ENCODE measurements at regions not wholly inside any gene's neighbourhood (a gene's known extent, or its start where the extent isn't known, plus 50 kb on each side); places are given as distances from the start of the nearest gene placed in this dataset.

DNA sequence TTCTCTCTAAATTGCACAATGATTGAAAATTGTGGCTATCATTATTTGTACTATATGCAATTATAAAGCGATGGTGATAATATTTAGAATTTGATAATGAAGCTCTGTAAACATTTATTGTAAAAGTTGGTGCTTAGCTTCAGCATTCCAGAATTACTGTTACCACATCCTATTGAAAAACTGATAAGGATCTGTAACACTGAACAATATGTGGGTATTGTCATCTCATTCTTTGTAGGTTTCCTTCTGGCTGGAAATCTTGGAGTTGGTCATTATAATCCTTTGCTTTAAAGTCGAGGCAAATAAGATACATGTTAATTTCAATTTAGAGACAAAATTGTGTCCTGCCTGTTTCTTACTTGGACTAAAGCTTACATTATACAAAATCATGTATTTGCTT lies 323.4 kb upstream of the GOLIM4 start:
- no peak for TF ChIP-seq EP300 (IDR thresholded peaks at IDR 0.05; ENCODE audit: borderline replicate concordance)
- TF ChIP-seq, protein P1, sequence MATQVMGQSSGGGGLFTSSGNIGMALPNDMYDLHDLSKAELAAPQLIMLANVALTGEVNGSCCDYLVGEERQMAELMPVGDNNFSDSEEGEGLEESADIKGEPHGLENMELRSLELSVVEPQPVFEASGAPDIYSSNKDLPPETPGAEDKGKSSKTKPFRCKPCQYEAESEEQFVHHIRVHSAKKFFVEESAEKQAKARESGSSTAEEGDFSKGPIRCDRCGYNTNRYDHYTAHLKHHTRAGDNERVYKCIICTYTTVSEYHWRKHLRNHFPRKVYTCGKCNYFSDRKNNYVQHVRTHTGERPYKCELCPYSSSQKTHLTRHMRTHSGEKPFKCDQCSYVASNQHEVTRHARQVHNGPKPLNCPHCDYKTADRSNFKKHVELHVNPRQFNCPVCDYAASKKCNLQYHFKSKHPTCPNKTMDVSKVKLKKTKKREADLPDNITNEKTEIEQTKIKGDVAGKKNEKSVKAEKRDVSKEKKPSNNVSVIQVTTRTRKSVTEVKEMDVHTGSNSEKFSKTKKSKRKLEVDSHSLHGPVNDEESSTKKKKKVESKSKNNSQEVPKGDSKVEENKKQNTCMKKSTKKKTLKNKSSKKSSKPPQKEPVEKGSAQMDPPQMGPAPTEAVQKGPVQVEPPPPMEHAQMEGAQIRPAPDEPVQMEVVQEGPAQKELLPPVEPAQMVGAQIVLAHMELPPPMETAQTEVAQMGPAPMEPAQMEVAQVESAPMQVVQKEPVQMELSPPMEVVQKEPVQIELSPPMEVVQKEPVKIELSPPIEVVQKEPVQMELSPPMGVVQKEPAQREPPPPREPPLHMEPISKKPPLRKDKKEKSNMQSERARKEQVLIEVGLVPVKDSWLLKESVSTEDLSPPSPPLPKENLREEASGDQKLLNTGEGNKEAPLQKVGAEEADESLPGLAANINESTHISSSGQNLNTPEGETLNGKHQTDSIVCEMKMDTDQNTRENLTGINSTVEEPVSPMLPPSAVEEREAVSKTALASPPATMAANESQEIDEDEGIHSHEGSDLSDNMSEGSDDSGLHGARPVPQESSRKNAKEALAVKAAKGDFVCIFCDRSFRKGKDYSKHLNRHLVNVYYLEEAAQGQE (IDR thresholded peaks at IDR 0.05; ENCODE audit: low read depth): no peak
- TF ChIP-seq FOXM1 (IDR thresholded peaks at IDR 0.05; ENCODE audit: borderline replicate concordance, low read depth): no peak
- no peak for TF ChIP-seq CREB1 (IDR thresholded peaks at IDR 0.05; ENCODE audit: low read depth)
- TF ChIP-seq, protein P2, sequence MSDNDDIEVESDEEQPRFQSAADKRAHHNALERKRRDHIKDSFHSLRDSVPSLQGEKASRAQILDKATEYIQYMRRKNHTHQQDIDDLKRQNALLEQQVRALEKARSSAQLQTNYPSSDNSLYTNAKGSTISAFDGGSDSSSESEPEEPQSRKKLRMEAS (IDR thresholded peaks at IDR 0.05): no peak
- TF ChIP-seq, protein P3, sequence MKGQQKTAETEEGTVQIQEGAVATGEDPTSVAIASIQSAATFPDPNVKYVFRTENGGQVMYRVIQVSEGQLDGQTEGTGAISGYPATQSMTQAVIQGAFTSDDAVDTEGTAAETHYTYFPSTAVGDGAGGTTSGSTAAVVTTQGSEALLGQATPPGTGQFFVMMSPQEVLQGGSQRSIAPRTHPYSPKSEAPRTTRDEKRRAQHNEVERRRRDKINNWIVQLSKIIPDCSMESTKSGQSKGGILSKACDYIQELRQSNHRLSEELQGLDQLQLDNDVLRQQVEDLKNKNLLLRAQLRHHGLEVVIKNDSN (IDR thresholded peaks at IDR 0.05): no peak
